HG02798 (cell line): ENCODE measurements at regions not wholly inside any gene's neighbourhood (a gene's known extent, or its start where the extent isn't known, plus 50 kb on each side); places are given as distances from the start of the nearest gene placed in this dataset.
"Not testable (repeated sequence)": the region's sequence is repeated elsewhere in the genome, so short reads cannot be mapped to it uniquely, and the experiment has no call there.

Source experiments
- ATAC-seq: cut with Tn5 transposase; IDR thresholded peaks from one replicate; pipeline ENCODE4 v1.9.1; 2021; ENCODE audit warnings: mild to moderate bottlenecking; ENCODE audit not compliant: unreplicated experiment, poor library complexity

- ATAC-seq: no peak
These were observed 672.1 kb downstream of the GRXCR1 start for GRCh38 chr4:43564591-43564990.

GRCh38 chr4:43567644-43568043 lies 675.1 kb downstream of the GRXCR1 start:
- no peak for ATAC-seq

GRCh38 chr4:43586813-43587212 lies 694.3 kb downstream of the GRXCR1 start:
- ATAC-seq: no peak

- ATAC-seq: no peak
These were observed 695.2 kb downstream of the GRXCR1 start for GRCh38 chr4:43587758-43588157.

GRCh38 chr4:43607400-43607799 lies 714.9 kb downstream of the GRXCR1 start:
- peak; percentile 21 for ATAC-seq

- ATAC-seq: peak; percentile 79
These were observed 715.4 kb downstream of the GRXCR1 start for GRCh38 chr4:43607827-43608461.

- ATAC-seq: no peak
These were observed 726.7 kb downstream of the GRXCR1 start for GRCh38 chr4:43619219-43619618.

GRCh38 chr4:43637893-43638292 lies 745.4 kb downstream of the GRXCR1 start:
- ATAC-seq: not testable (repeated sequence)

GRCh38 chr4:43651991-43652390 lies 759.5 kb downstream of the GRXCR1 start:
- no peak for ATAC-seq

GRCh38 chr4:43659547-43659946 lies 767.0 kb downstream of the GRXCR1 start:
- ATAC-seq: not testable (repeated sequence)

- not testable (repeated sequence) for ATAC-seq
These were observed 776.2 kb downstream of the KCTD8 start for GRCh38 chr4:43672265-43672885.

GRCh38 chr4:43680421-43680820 lies 768.2 kb downstream of the KCTD8 start:
- no peak for ATAC-seq

- no peak for ATAC-seq
These were observed 766.1 kb downstream of the KCTD8 start for GRCh38 chr4:43682551-43682950.

- ATAC-seq: no peak
These were observed 758.5 kb downstream of the KCTD8 start for GRCh38 chr4:43690116-43690515.

- no peak for ATAC-seq
These were observed 754.7 kb downstream of the KCTD8 start for GRCh38 chr4:43693876-43694275.

GRCh38 chr4:43709443-43709842 lies 739.2 kb downstream of the KCTD8 start:
- ATAC-seq: no peak

- no peak for ATAC-seq
These were observed 731.8 kb downstream of the KCTD8 start for GRCh38 chr4:43716721-43717395.

- ATAC-seq: no peak
These were observed 730.2 kb downstream of the KCTD8 start for GRCh38 chr4:43718369-43718768.

- no peak for ATAC-seq
These were observed 715.7 kb downstream of the KCTD8 start for GRCh38 chr4:43732829-43733426.

- ATAC-seq: no peak
These were observed 706.5 kb downstream of the KCTD8 start for GRCh38 chr4:43742083-43742482.

GRCh38 chr4:43754566-43754965 lies 694.0 kb downstream of the KCTD8 start:
- ATAC-seq: no peak
